T-helper 2 cell treated with Interferon-gamma antibody and Interleukin-4, amounts not matched to agents 5 μg/mL and 100 μg/mL, for 36 hours (primary cell): ENCODE measurements at regions not wholly inside any gene's neighbourhood (a gene's known extent, or its start where the extent isn't known, plus 50 kb on each side); places are given as distances from the start of the nearest gene placed in this dataset.

Experiments used
- DNase-seq: peaks from one replicate; pipeline ENCODE4 v3.0.0; 2021; ENCODE audit warnings: low spot score
- H3K27ac Mint-ChIP-seq: one replicate; pipeline ENCODE4 v1.8.0; 2021; ENCODE audit warnings: mild to moderate bottlenecking, mixed read lengths
- H3K27me3 Mint-ChIP-seq: one replicate; pipeline ENCODE4 v1.8.0; 2021; ENCODE audit warnings: low read depth, mixed read lengths
- H3K36me3 Mint-ChIP-seq: one replicate; pipeline ENCODE4 v1.8.0; 2021; ENCODE audit warnings: low read depth, mixed read lengths
- H3K4me1 Mint-ChIP-seq: one replicate; pipeline ENCODE4 v1.8.0; 2021; ENCODE audit warnings: low read depth, mixed read lengths
- H3K4me3 Mint-ChIP-seq: one replicate; pipeline ENCODE4 v1.8.0; 2022; ENCODE audit warnings: mild to moderate bottlenecking, moderate library complexity, mixed read lengths
- H3K9me3 Mint-ChIP-seq: one replicate; pipeline ENCODE4 v1.8.0; 2021; ENCODE audit warnings: mixed read lengths

- Mint-ChIP-seq H3K4me1 (peaks cover 4% of the 10 kb centered on the region), H3K4me3 (no peak overlapping the region), H3K27me3 (no peaks in the 10 kb centered on the region), H3K36me3 (no peaks in the 10 kb centered on the region), H3K27ac (no peak overlapping the region), H3K9me3 (no peaks in the 10 kb centered on the region)
- DNase-seq, result no peak
Measured at GRCh38 chr21:14862794-14863720, 201.7 kb downstream of the NRIP1 start.

DNA sequence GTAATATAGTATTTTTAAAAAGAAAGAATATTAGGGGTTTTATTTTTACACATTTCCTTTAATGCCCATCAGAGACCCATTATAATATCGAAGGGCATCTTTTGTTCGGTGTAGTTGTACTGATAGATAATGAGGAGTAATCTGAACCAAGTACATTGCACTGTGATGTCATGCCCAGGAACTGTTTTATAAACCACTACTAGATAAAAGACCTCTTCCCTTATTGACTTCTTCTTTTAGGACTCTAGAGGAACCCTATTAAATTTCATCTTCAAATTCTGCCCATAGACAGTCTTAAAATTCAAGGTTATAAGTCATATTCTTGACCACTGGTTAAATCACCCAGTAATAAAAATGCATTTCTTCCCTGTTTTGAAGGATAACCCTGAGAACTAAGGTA lies 206.5 kb downstream of the NRIP1 start:
- Mint-ChIP-seq H3K4me3 (no peak overlapping the region), H3K36me3 (no peaks in the 10 kb centered on the region), H3K4me1 (peaks cover 4% of the 10 kb centered on the region), H3K27ac (no peak overlapping the region), H3K9me3 (no peaks in the 10 kb centered on the region), H3K27me3 (peaks cover 5% of the 10 kb centered on the region)
- no peak for DNase-seq

DNA sequence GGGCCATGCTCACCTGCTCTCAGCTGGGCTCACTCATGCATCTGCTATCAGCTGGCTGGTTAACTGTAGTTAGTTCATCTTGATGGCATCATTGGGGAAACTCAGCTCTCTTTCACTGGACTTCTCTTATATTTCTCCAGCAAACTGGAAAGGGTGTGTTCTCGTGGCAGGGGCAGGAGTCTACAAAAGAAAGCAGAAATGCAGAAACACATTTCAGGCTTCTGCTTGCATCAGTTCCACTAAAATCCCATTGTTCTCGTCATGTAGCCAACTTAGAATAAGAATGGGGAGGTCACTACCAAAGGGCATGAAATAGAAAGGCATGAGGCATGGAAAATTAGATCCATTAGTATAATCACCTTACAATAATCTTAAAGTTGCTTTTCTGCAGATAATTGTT lies 207.3 kb downstream of the NRIP1 start:
- no peaks in the 10 kb centered on the region for H3K36me3 Mint-ChIP-seq
- peaks cover 3% of the 10 kb centered on the region for H3K4me1 Mint-ChIP-seq
- DNase-seq, result no peak
- peaks cover 5% of the 10 kb centered on the region for H3K27me3 Mint-ChIP-seq
- H3K27ac Mint-ChIP-seq, result no peak overlapping the region
- no peak overlapping the region for H3K4me3 Mint-ChIP-seq
- H3K9me3 Mint-ChIP-seq, result no peaks in the 10 kb centered on the region

- H3K27ac Mint-ChIP-seq, result no peak overlapping the region
- no peak for DNase-seq
- H3K4me1 Mint-ChIP-seq, result no peaks in the 10 kb centered on the region
- H3K27me3 Mint-ChIP-seq, result peaks cover 3% of the 10 kb centered on the region
- no peaks in the 10 kb centered on the region for H3K36me3 Mint-ChIP-seq
- H3K9me3 Mint-ChIP-seq, result no peaks in the 10 kb centered on the region
- H3K4me3 Mint-ChIP-seq, result no peak overlapping the region
Measured at GRCh38 chr21:14850394-14850793, 214.4 kb downstream of the NRIP1 start.

DNA sequence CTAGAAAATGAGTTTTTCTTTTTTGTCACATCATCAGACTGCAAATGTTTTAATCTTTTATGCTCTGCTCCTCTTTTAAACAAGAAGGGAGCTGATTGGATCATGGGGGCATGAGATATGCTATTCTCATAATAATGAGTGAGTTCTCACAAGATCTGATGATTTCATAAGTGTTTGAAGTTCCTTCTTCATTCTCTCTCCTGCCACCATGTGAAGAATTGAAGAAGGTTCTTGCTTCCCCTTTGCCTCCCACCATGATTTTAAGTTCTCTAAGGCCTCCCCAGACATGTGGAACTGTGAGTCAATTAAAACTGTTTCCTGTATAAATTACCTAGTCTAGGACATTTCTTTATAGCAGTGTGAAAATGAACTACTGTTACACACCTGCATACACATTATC lies 218.2 kb downstream of the NRIP1 start:
- Mint-ChIP-seq H3K4me1 (no peaks in the 10 kb centered on the region), H3K4me3 (no peak overlapping the region), H3K36me3 (no peaks in the 10 kb centered on the region), H3K27me3 (no peaks in the 10 kb centered on the region), H3K9me3 (no peaks in the 10 kb centered on the region), H3K27ac (no peak overlapping the region)
- no peak for DNase-seq

DNA sequence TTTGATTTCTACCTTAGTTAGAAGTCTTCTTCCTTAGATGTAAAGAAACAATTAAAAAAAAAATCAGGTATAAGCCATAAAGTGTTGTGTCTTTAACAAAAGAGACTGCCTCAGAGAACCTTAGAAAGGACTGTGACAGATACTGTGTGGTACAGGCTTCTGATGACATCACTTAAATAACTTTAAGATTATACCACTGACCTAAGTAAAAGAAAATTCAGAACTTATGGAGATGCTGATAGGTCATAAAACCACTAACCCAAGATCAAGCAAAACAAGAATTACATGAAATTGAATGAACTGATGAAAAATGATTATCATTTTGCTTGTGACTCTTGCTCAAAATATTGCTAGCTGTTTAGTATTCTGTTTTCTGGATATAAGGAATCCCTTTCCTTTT lies 220.8 kb downstream of the NRIP1 start:
- Mint-ChIP-seq H3K27ac (no peak overlapping the region), H3K4me3 (no peak overlapping the region), H3K9me3 (no peaks in the 10 kb centered on the region), H3K27me3 (no peaks in the 10 kb centered on the region), H3K36me3 (no peaks in the 10 kb centered on the region), H3K4me1 (no peaks in the 10 kb centered on the region)
- no peak for DNase-seq

DNA sequence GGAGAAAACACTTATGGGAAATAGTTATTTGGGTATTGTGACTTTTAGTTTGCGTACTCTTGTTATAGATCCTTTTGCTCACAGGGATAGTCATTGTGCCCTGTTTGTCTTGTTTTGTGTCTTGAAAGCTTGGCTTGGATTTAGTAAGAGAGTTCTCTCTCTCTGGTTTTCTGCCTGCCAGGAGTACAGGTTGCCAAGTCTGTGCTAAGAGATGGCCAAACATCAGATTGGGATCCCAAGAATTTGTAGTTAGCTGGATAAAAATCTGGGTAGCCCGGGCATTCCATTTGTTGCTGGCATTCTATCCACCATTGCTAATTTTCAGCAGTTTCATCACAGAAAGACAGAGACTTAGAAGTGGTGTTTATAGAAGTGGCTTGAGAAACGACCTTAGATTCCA lies 222.2 kb downstream of the NRIP1 start:
- Mint-ChIP-seq H3K4me1 (no peaks in the 10 kb centered on the region), H3K9me3 (no peaks in the 10 kb centered on the region), H3K36me3 (no peaks in the 10 kb centered on the region), H3K27ac (no peak overlapping the region), H3K4me3 (no peak overlapping the region), H3K27me3 (peaks cover 2% of the 10 kb centered on the region)
- no peak for DNase-seq

GRCh38 chr21:14841511-14842472 lies 223.0 kb downstream of the NRIP1 start:
- H3K27me3 Mint-ChIP-seq, result peaks cover 2% of the 10 kb centered on the region
- H3K9me3 Mint-ChIP-seq, result no peaks in the 10 kb centered on the region
- H3K36me3 Mint-ChIP-seq, result no peaks in the 10 kb centered on the region
- peaks cover 4% of the 10 kb centered on the region for H3K4me1 Mint-ChIP-seq
- no peak for DNase-seq
- H3K4me3 Mint-ChIP-seq, result no peak overlapping the region
- H3K27ac Mint-ChIP-seq, result no peak overlapping the region

GRCh38 chr21:14838400-14838799 lies 226.4 kb downstream of the NRIP1 start:
- peaks cover 2% of the 10 kb centered on the region for H3K27me3 Mint-ChIP-seq
- no peak for DNase-seq
- H3K27ac Mint-ChIP-seq, result no peak overlapping the region
- peaks cover 5% of the 10 kb centered on the region for H3K4me1 Mint-ChIP-seq
- no peaks in the 10 kb centered on the region for H3K9me3 Mint-ChIP-seq
- H3K36me3 Mint-ChIP-seq, result no peaks in the 10 kb centered on the region
- no peak overlapping the region for H3K4me3 Mint-ChIP-seq

DNA sequence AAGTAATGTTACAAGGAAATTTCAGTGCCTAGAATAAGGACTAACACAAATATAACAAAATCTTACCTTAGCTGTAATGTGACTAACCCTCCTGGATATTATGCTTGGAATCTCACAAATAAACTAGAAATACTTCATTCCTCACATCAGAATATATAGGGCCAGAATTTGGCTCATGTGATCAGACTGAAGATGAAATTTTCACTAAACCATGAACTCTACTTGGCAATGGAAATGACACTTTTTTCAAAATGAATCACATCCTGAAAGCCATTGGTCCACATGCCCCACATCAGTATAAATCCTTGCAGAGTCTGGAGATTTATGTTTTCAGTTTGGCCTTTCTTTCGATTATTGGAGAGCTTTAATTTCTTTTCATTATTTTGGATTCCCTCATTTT lies 227.8 kb downstream of the NRIP1 start:
- Mint-ChIP-seq H3K36me3 (no peaks in the 10 kb centered on the region), H3K9me3 (no peaks in the 10 kb centered on the region), H3K27me3 (peaks cover 2% of the 10 kb centered on the region), H3K27ac (no peak overlapping the region), H3K4me3 (no peak overlapping the region), H3K4me1 (peaks cover 5% of the 10 kb centered on the region)
- DNase-seq, result no peak

DNA sequence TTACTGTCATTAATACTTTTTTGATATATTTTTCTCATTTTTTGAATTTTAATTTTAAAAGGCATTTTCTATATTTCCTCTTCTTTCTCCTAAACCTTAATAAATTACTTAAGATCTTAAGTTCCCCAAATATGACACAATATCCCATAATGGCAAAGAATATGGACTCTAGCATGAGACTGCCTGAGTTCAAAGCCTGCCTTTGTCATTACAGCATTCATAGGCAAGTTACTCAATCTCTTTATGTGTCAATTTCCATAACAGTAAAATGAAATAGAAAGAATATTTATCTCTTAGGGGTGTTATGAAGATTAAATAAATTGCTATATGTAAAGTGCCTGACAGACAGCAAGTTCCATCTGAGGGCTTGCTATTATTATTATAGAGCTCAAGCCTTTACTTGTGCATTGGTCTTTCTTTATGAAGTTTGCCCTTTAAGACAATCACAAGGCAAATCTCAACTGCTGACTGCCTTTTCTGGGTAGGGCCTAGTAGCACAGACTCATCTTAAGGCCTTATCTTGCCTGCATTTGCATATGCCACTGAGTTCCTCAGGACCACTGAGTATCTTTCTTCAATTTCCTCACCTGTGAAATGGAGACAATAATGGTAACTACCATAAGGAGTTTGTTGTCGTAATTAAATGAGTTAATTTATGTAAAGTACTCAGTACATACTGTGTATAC lies 231.0 kb downstream of the NRIP1 start:
- H3K4me3 Mint-ChIP-seq, result no peak overlapping the region

GRCh38 chr21:14833241-14833640 lies 231.6 kb downstream of the NRIP1 start:
- Mint-ChIP-seq H3K9me3 (no peaks in the 10 kb centered on the region), H3K27me3 (peaks cover 2% of the 10 kb centered on the region), H3K4me3 (no peak overlapping the region), H3K27ac (no peak overlapping the region), H3K36me3 (no peaks in the 10 kb centered on the region), H3K4me1 (peaks cover 8% of the 10 kb centered on the region)
- DNase-seq, result no peak

More for the DNA sequence above, 231.0 kb downstream of the NRIP1 start:
- no peak for DNase-seq
- Mint-ChIP-seq H3K9me3 (no peaks in the 10 kb centered on the region), H3K4me1 (peaks cover 8% of the 10 kb centered on the region), H3K27me3 (peaks cover 2% of the 10 kb centered on the region), H3K27ac (no peak overlapping the region), H3K36me3 (no peaks in the 10 kb centered on the region)

DNA sequence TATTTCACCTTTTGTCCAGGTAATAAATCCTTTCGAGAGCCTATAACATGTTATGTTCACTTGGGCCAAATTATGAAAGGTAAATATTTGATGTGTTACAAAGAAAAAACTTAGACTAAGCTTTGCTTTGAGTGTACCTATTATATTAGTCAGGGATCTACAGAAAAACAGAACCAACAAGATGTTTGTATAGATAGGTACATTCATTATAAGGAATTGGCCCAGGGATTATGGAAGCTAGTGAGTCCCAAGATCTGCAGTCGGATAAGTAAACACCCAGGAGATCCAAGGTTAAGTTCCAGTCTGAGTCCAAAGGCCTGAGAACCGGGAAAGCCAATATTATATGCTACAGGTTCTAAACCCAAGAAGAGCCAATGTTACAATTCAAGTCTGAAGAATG lies 234.5 kb downstream of the NRIP1 start:
- DNase-seq, result no peak
- H3K4me1 Mint-ChIP-seq, result peaks cover 7% of the 10 kb centered on the region
- H3K9me3 Mint-ChIP-seq, result no peaks in the 10 kb centered on the region
- no peak overlapping the region for H3K27ac Mint-ChIP-seq
- no peak overlapping the region for H3K4me3 Mint-ChIP-seq
- H3K27me3 Mint-ChIP-seq, result no peaks in the 10 kb centered on the region
- no peaks in the 10 kb centered on the region for H3K36me3 Mint-ChIP-seq

GRCh38 chr21:14829685-14830084 lies 235.1 kb downstream of the NRIP1 start:
- Mint-ChIP-seq H3K4me3 (no peak overlapping the region), H3K27ac (no peak overlapping the region), H3K36me3 (no peaks in the 10 kb centered on the region), H3K27me3 (no peaks in the 10 kb centered on the region), H3K4me1 (peaks cover 7% of the 10 kb centered on the region), H3K9me3 (no peaks in the 10 kb centered on the region)
- no peak for DNase-seq
